SK-N-SH (cell line): ENCODE measurements at regions not wholly inside any gene's neighbourhood (a gene's known extent, or its start where the extent isn't known, plus 50 kb on each side); places are given as distances from the start of the nearest gene placed in this dataset.
"Not testable (repeated sequence)": the region's sequence is repeated elsewhere in the genome, so short reads cannot be mapped to it uniquely, and the experiment has no call there.

ENCODE experiments used
- CTCF ChIA-PET: fragments of 300-600, 350-600 bp; formaldehyde crosslinking; extraction: SDS; loops from one replicate; lab custom pipeline; 2021; lab: Yijun Ruan, JAX
- POLR2A ChIA-PET: fragments of 350-600 bp; sonication (Branson Sonifier 250); formaldehyde crosslinking; extraction: SDS; loops from one replicate; lab custom pipeline; 2020; ENCODE audit warnings: antibody characterized with exemption, inconsistent platforms; lab: Yijun Ruan, JAX
- DNase-seq: peaks from one replicate; pipeline ENCODE4 v3.0.0; 2012
- H2AFZ ChIP-seq: fragments of 200-600 bp; sonication (generic); 2 replicates; pipeline ENCODE4 v1.8.1; 2016; ENCODE audit warnings: antibody characterized with exemption, mild to moderate bottlenecking, low read depth
- H3F3A ChIP-seq: fragments of 200-600 bp; sonication (generic); replicated peaks from 2 replicates; pipeline ENCODE3; 2016; ENCODE audit warnings: antibody characterized with exemption, mild to moderate bottlenecking; ENCODE audit not compliant: insufficient read depth
- H3K27ac ChIP-seq, 2 experiments: fragments of 200-500 bp in 1 of 2; fragments of 200-600 bp in 1 of 2; sonication (Bioruptor generic) in 1 of 2; sonication (generic), shearing (Covaris generic) in 1 of 2; 2 replicates each; pipeline versions ENCODE4 v1.5.1 to v1.6.1; 2014 to 2016; ENCODE audit warnings: low read depth in 2 of 2, inconsistent platforms in 1 of 2, low read length in 1 of 2, mild to moderate bottlenecking in 1 of 2, mixed read lengths in 1 of 2
- H3K27me3 ChIP-seq: fragments of 200-600 bp; sonication (generic), shearing (Covaris generic); 2 replicates; pipeline ENCODE4 v1.6.1; 2016; ENCODE audit warnings: mixed run types; ENCODE audit not compliant: insufficient read depth
- H3K36me3 ChIP-seq, 2 experiments: fragments of 200-500 bp in 1 of 2; fragments of 200-600 bp in 1 of 2; sonication (Bioruptor generic) in 1 of 2; sonication (generic) in 1 of 2; replicated peaks in 1 of 2; 2 replicates each; pipeline versions ENCODE3 to v1.5.1; 2014 to 2016; ENCODE audit warnings: low read length in 1 of 2, mild to moderate bottlenecking in 1 of 2; ENCODE audit not compliant: insufficient read depth in 2 of 2, control insufficient read depth in 1 of 2
- H3K4me1 ChIP-seq, 2 experiments: fragments of 200-500 bp in 1 of 2; fragments of 200-600 bp in 1 of 2; sonication (Bioruptor generic) in 1 of 2; sonication (generic), shearing (Covaris generic) in 1 of 2; 2 replicates each; pipeline versions ENCODE4 v1.5.1 to v1.6.1; 2014 to 2016; ENCODE audit warnings: low read depth in 1 of 2, low read length in 1 of 2, mixed run types in 1 of 2; ENCODE audit not compliant: insufficient read depth in 2 of 2, control insufficient read depth in 1 of 2
- H3K4me2 ChIP-seq: fragments of 200-600 bp; sonication (generic), shearing (Covaris generic); 2 replicates; pipeline ENCODE4 v1.6.1; 2017; ENCODE audit warnings: mixed run types
- H3K4me3 ChIP-seq, 2 experiments: fragments of 200-500 bp in 1 of 2; fragments of 200-600 bp in 1 of 2; sonication (Bioruptor generic) in 1 of 2; sonication (generic), shearing (Covaris generic) in 1 of 2; 2 replicates each; pipeline versions ENCODE4 v1.5.1 to v1.8.1; 2014 to 2016; ENCODE audit warnings: low read depth in 2 of 2, inconsistent platforms in 1 of 2, low read length in 1 of 2, mild to moderate bottlenecking in 1 of 2, mixed read lengths in 1 of 2, moderate library complexity in 1 of 2
- H3K79me2 ChIP-seq: fragments of 200-600 bp; sonication (generic); 2 replicates; pipeline ENCODE4 v1.8.1; 2017; ENCODE audit warnings: mild to moderate bottlenecking; ENCODE audit not compliant: insufficient read depth
- H3K9ac ChIP-seq: fragments of 200-600 bp; sonication (generic); 2 replicates; pipeline ENCODE4 v1.6.1; 2017; ENCODE audit warnings: mixed run types
- H3K9me2 ChIP-seq: fragments of 200-600 bp; sonication (generic); 2 replicates; pipeline ENCODE4 v1.6.1; 2017; ENCODE audit warnings: mixed run types
- H3K9me3 ChIP-seq: fragments of 200-600 bp; sonication (generic); 2 replicates; pipeline ENCODE4 v1.6.1; 2017; ENCODE audit warnings: mixed run types, mild to moderate bottlenecking, moderate library complexity
- H4K20me1 ChIP-seq: fragments of 200-600 bp; sonication (generic); 2 replicates; pipeline ENCODE4 v1.6.1; 2017; ENCODE audit warnings: mild to moderate bottlenecking, mixed run types; ENCODE audit not compliant: insufficient read depth
- EP300 ChIP-seq, 2 experiments: IDR thresholded peaks; 2 replicates each; pipeline versions ENCODE4 v1.4.0 to v1.6.1; 2012; ENCODE audit warnings: borderline replicate concordance in 1 of 2, low read depth in 1 of 2, low read length in 1 of 2
- EZH2phosphoT487 ChIP-seq: fragments of 200-600 bp; sonication (generic); IDR thresholded peaks from 2 replicates; pipeline ENCODE4 v1.6.1; 2017; ENCODE audit warnings: low read depth, mixed run types, mild to moderate bottlenecking, antibody characterized with exemption, moderate library complexity, borderline replicate concordance
- GABPA ChIP-seq: IDR thresholded peaks from 2 replicates; pipeline ENCODE4 v1.4.0; 2012; ENCODE audit warnings: low read depth, mild to moderate bottlenecking
- GATA2 ChIP-seq: sonication (generic); formaldehyde crosslinking; IDR thresholded peaks from 2 replicates; pipeline ENCODE4 v1.5.0; 2020; ENCODE audit warnings: mild to moderate bottlenecking, missing genetic modification reagents
- MAX ChIP-seq: IDR thresholded peaks from 2 replicates; pipeline ENCODE4 v1.4.0; 2012; ENCODE audit warnings: low read depth
- POLR2AphosphoS5 ChIP-seq: IDR thresholded peaks from 2 replicates; pipeline ENCODE4 v1.6.1; 2012; ENCODE audit warnings: low read depth, low read length
- SIN3A ChIP-seq: IDR thresholded peaks from 2 replicates; pipeline ENCODE4 v1.6.1; 2012; ENCODE audit warnings: low read depth, mild to moderate bottlenecking, low read length, moderate library complexity, borderline replicate concordance
- TCF12 ChIP-seq: IDR thresholded peaks from 2 replicates; pipeline ENCODE4 v1.4.0; 2012
- USF1 ChIP-seq: IDR thresholded peaks from 2 replicates; pipeline ENCODE4 v1.4.0; 2012; ENCODE audit warnings: low read depth, borderline replicate concordance
- WGBS: methylation state at CpG from one replicate; pipeline ENCODE4 v1.1.6; 2017; ENCODE audit warnings: low lambda C conversion rate; 5-methylcytosine and 5-hydroxymethylcytosine counted together

DNA sequence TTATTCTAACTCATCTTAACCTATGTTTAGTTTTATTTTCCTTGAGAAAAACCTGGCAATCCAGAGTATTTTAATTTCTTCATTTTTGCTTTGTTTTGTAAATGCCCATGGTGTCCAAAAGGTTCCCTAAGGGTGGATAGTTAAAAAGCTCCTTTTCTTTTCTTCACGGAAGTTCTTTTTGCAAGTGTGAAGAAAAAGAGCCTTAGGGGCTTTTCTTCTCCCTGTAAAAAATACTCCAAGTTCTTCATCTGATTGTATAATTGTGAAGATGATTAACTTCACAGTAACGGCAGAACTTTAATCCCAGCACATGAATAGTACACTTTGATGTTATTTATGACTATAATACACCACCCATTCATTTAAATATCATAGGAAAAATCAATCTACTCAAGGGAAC is 530.2 kb upstream of the LINC00305 start:
- H3K9ac ChIP-seq = no peak overlapping the region
- no peaks in the 10 kb centered on the region for H3F3A ChIP-seq
- H3K4me1 ChIP-seq = no peaks in the 10 kb centered on the region
- no peaks in the 10 kb centered on the region for H3K79me2 ChIP-seq
- TF ChIP-seq GATA2 (no peak), TCF12 (no peak), EP300 (IDR thresholded peaks at IDR 0.05; ENCODE audit: borderline replicate concordance in 1 of 2, low read depth in 1 of 2, low read length in 1 of 2) (no peak)
- TF ChIP-seq, all 33 proteins: peak for 0
- no peaks in the 10 kb centered on the region; the same call in 1 of the 2 replicates for H3K9me3 ChIP-seq
- no peak overlapping the region for H2AFZ ChIP-seq
- ChIA-PET POLR2A (no interaction called here), CTCF (interaction anchor here (0.8 kb wide), 1 partner anchor 96 kb away, joined by 3 read pairs; no protein-coding TSS in a partner anchor)
- H3K4me2 ChIP-seq = no peak overlapping the region
- H4K20me1 ChIP-seq = no peaks in the 10 kb centered on the region
- no peaks in the 10 kb centered on the region for H3K9me2 ChIP-seq
- no peak overlapping the region for H3K4me3 ChIP-seq
- no peaks in the 10 kb centered on the region for H3K27me3 ChIP-seq
- H3K27ac ChIP-seq = no peak overlapping the region
- no peaks in the 10 kb centered on the region for H3K36me3 ChIP-seq
- DNase-seq = no peak
- 23% methylated on average over 2 of the region's 2 CpGs for WGBS

DNA sequence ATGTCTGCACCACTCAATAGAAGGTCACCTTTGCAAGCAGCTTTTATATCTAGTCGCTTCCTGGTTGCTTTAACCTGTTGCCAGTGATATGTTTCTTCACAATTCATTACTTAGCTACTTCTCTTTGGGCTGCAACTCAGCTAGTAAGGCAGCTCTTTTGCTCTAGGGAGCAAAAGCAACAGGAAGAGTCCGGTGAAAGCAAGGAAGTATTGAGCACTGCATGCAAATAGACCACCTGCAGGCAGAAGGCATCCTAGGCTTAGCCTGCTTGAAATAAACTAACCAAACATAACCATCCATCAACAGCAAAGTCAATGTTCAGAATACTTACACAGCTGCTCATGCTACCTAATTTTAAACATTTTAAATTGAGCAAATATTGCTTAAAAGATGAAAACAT is 529.2 kb upstream of the LINC00305 start:
- no peak overlapping the region for H3K4me2 ChIP-seq
- no peak for TF ChIP-seq USF1
- TF ChIP-seq EZH2phosphoT487 = no peak
- no peak for TF ChIP-seq GABPA
- no peaks in the 10 kb centered on the region for H3K4me1 ChIP-seq
- no peaks in the 10 kb centered on the region for H3K9me2 ChIP-seq
- POLR2A ChIA-PET = no interaction called here
- no peaks in the 10 kb centered on the region for H4K20me1 ChIP-seq
- no peaks in the 10 kb centered on the region for H3K27me3 ChIP-seq
- WGBS = 21% methylated on average over 2 of the region's 2 CpGs
- CTCF ChIA-PET = interaction anchor here (1.0 kb wide), 2 partner anchors 10 to 11 kb away, joined by 3 to 4 read pairs; no protein-coding TSS in a partner anchor
- DNase-seq = no peak
- H3K27ac ChIP-seq = no peak overlapping the region
- H3K79me2 ChIP-seq = no peaks in the 10 kb centered on the region
- H3K9ac ChIP-seq = no peak overlapping the region
- no peak overlapping the region for H2AFZ ChIP-seq
- no peaks in the 10 kb centered on the region; the same call in 1 of the 2 replicates for H3K9me3 ChIP-seq
- H3K4me3 ChIP-seq = no peak overlapping the region
- no peaks in the 10 kb centered on the region for H3K36me3 ChIP-seq
- no peaks in the 10 kb centered on the region for H3F3A ChIP-seq

DNA sequence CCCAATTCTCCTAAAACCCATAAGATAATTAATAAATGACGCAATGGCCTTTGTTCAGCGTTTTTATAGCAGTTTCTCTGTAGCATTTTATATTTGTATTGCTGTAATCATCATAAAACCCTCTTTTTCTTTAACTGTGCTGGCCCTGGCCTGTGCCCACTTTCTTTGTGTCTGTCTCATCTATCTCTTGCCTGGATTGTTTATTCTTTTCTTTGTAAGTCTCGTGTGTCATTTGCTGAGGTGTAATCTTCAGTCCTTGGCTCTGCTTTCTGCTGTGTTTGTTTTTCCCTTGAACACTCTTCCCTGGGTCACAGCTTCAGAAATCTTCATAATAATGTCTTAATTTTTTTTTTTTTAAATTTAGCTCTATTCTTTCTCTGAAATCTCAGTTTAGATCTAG is 525.8 kb upstream of the LINC00305 start:
- H4K20me1 ChIP-seq = no peaks in the 10 kb centered on the region
- H3K4me3 ChIP-seq = no peak overlapping the region
- no peaks in the 10 kb centered on the region for H3F3A ChIP-seq
- no peaks in the 10 kb centered on the region for H3K79me2 ChIP-seq
- H3K4me1 ChIP-seq = no peaks in the 10 kb centered on the region
- no peak for DNase-seq
- no peaks in the 10 kb centered on the region; the same call in 1 of the 2 replicates for H3K9me3 ChIP-seq
- POLR2A ChIA-PET = no interaction called here
- no peak overlapping the region for H3K9ac ChIP-seq
- no peak overlapping the region for H3K4me2 ChIP-seq
- WGBS = 5% methylated on average over 3 of the region's 3 CpGs
- H3K27ac ChIP-seq = no peak overlapping the region
- no peaks in the 10 kb centered on the region for H3K36me3 ChIP-seq
- H2AFZ ChIP-seq = no peak overlapping the region
- TF ChIP-seq GATA2 (no peak), POLR2AphosphoS5 (no peak), MAX (no peak), SIN3A (no peak)
- CTCF ChIA-PET = no interaction called here
- no peaks in the 10 kb centered on the region for H3K27me3 ChIP-seq
- H3K9me2 ChIP-seq = no peaks in the 10 kb centered on the region

- H2AFZ ChIP-seq, H3K27ac ChIP-seq, H3K79me2 ChIP-seq, POLR2A ChIA-PET, H3K4me2 ChIP-seq, H3K4me3 ChIP-seq, H3K9ac ChIP-seq, H3K4me1 ChIP-seq, H3F3A ChIP-seq, H3K27me3 ChIP-seq, H4K20me1 ChIP-seq, DNase-seq, CTCF ChIA-PET, H3K9me3 ChIP-seq, H3K9me2 ChIP-seq, H3K36me3 ChIP-seq: not testable (repeated sequence)
- 41% methylated on average over 5 of the region's 5 CpGs for WGBS
Observed at GRCh38 chr18:64671293-64671692, 522.4 kb upstream of the LINC00305 start.
